NT2/D1 (cell line): ENCODE measurements at regions not wholly inside any gene's neighbourhood (a gene's known extent, or its start where the extent isn't known, plus 50 kb on each side); places are given as distances from the start of the nearest gene placed in this dataset.

Experiments used
- DNase-seq: peaks from one replicate; pipeline ENCODE4 v3.0.0-alpha.2; 2011; ENCODE audit warnings: low read depth, low spot score
- H3K27me3 ChIP-seq: 2 replicates; pipeline ENCODE4 v1.6.0; 2011; ENCODE audit warnings: mild to moderate bottlenecking; ENCODE audit not compliant: insufficient read length, insufficient read depth
- H3K36me3 ChIP-seq: 2 replicates; pipeline ENCODE4 v1.6.1; 2011; ENCODE audit warnings: mild to moderate bottlenecking, low read length, mixed read lengths; ENCODE audit not compliant: insufficient read depth, insufficient read length
- H3K4me1 ChIP-seq: 2 replicates; pipeline ENCODE4 v1.5.1; 2011; ENCODE audit not compliant: insufficient read depth, insufficient read length
- H3K4me3 ChIP-seq: 2 replicates; pipeline ENCODE4 v1.5.1; 2011; ENCODE audit warnings: low read depth; ENCODE audit not compliant: insufficient read length
- H3K9ac ChIP-seq: 2 replicates; pipeline ENCODE4 v1.6.0; 2011; ENCODE audit warnings: low read depth; ENCODE audit not compliant: insufficient read length
- H3K9me3 ChIP-seq: 2 replicates; pipeline ENCODE4 v1.5.1; 2011; ENCODE audit warnings: mild to moderate bottlenecking, low read length; ENCODE audit not compliant: insufficient read depth
- SUZ12 ChIP-seq: IDR thresholded peaks from 2 replicates; pipeline ENCODE4 v1.6.1; 2011; ENCODE audit not compliant: insufficient read length, insufficient read depth; ENCODE audit errors: extremely low read depth
- YY1 ChIP-seq: IDR thresholded peaks from 2 replicates; pipeline ENCODE4 v1.6.1; 2011; ENCODE audit not compliant: insufficient read length, insufficient read depth
- ZNF274 ChIP-seq: IDR thresholded peaks from 2 replicates; pipeline ENCODE4 v1.6.1; 2011; ENCODE audit warnings: mild to moderate bottlenecking, low read depth, low read length

GRCh38 chr7:112648781-112649180 lies 141.4 kb downstream of the TMEM168 start:
- Histone ChIP-seq H3K9me3 (peaks cover 12% of the 10 kb centered on the region; the same call in 1 of the 2 replicates), H3K4me1 (peaks cover 2% of the 10 kb centered on the region), H3K27me3 (no peaks in the 10 kb centered on the region), H3K36me3 (no peaks in the 10 kb centered on the region), H3K4me3 (no peak overlapping the region), H3K9ac (no peak overlapping the region)
- no peak for TF ChIP-seq ZNF274
- no peak for TF ChIP-seq YY1
- no peak for TF ChIP-seq SUZ12
- no peak for DNase-seq

GRCh38 chr7:112649560-112649959 lies 140.6 kb downstream of the TMEM168 start:
- no peak for DNase-seq
- Histone ChIP-seq H3K4me3 (no peak overlapping the region), H3K9ac (no peak overlapping the region), H3K27me3 (no peaks in the 10 kb centered on the region), H3K9me3 (peaks cover 12% of the 10 kb centered on the region; the same call in 1 of the 2 replicates), H3K36me3 (no peaks in the 10 kb centered on the region), H3K4me1 (peaks cover 2% of the 10 kb centered on the region)
- TF ChIP-seq SUZ12, result no peak
- no peak for TF ChIP-seq ZNF274
- TF ChIP-seq YY1, result no peak

- TF ChIP-seq ZNF274 (no peak), YY1 (no peak), SUZ12 (no peak)
- no peak overlapping the region for H3K9ac ChIP-seq
- H3K4me1 ChIP-seq, result no peaks in the 10 kb centered on the region
- H3K27me3 ChIP-seq, result no peaks in the 10 kb centered on the region
- H3K36me3 ChIP-seq, result no peaks in the 10 kb centered on the region
- DNase-seq, result no peak
- no peak overlapping the region for H3K4me3 ChIP-seq
- peaks cover 2% of the 10 kb centered on the region; the same call in 1 of the 2 replicates for H3K9me3 ChIP-seq
Observed at GRCh38 chr7:112654322-112655216, 135.6 kb downstream of the TMEM168 start.

- no peaks in the 10 kb centered on the region for H3K9me3 ChIP-seq
- TF ChIP-seq SUZ12 (no peak), YY1 (no peak), ZNF274 (no peak)
- no peaks in the 10 kb centered on the region for H3K27me3 ChIP-seq
- no peak overlapping the region for H3K9ac ChIP-seq
- DNase-seq, result no peak
- H3K36me3 ChIP-seq, result no peaks in the 10 kb centered on the region
- H3K4me1 ChIP-seq, result no peaks in the 10 kb centered on the region
- H3K4me3 ChIP-seq, result no peak overlapping the region
Observed at GRCh38 chr7:112665709-112666108, 124.5 kb downstream of the TMEM168 start.

GRCh38 chr7:112668561-112668960 lies 121.6 kb downstream of the TMEM168 start:
- TF ChIP-seq ZNF274 (no peak), YY1 (no peak)
- no peak for DNase-seq
- Histone ChIP-seq H3K27me3 (no peaks in the 10 kb centered on the region), H3K9me3 (no peaks in the 10 kb centered on the region), H3K4me1 (no peaks in the 10 kb centered on the region), H3K4me3 (no peak overlapping the region), H3K9ac (no peak overlapping the region), H3K36me3 (no peaks in the 10 kb centered on the region)

GRCh38 chr7:112669306-112669705 lies 120.9 kb downstream of the TMEM168 start:
- Histone ChIP-seq H3K9ac (no peak overlapping the region), H3K36me3 (no peaks in the 10 kb centered on the region), H3K4me3 (no peak overlapping the region), H3K9me3 (no peaks in the 10 kb centered on the region), H3K4me1 (no peaks in the 10 kb centered on the region), H3K27me3 (no peaks in the 10 kb centered on the region)
- TF ChIP-seq SUZ12 (no peak), YY1 (no peak), ZNF274 (no peak)
- no peak for DNase-seq

- H3K4me3 ChIP-seq, result no peak overlapping the region
- no peak overlapping the region for H3K9ac ChIP-seq
- H3K9me3 ChIP-seq, result no peaks in the 10 kb centered on the region
- H3K4me1 ChIP-seq, result no peaks in the 10 kb centered on the region
- DNase-seq, result no peak
- H3K27me3 ChIP-seq, result no peaks in the 10 kb centered on the region
- no peak for TF ChIP-seq SUZ12
- no peak for TF ChIP-seq ZNF274
- no peak for TF ChIP-seq YY1
- H3K36me3 ChIP-seq, result no peaks in the 10 kb centered on the region
Observed at GRCh38 chr7:112670193-112670592, 120.0 kb downstream of the TMEM168 start.
